Stimulated activated CD8-positive, alpha-beta memory T cell treated with anti-CD3 and anti-CD28 coated beads, Interleukin-7, amount 100 ng/mL, for 4 hours (primary cell): ENCODE measurements at regions not wholly inside any gene's neighbourhood (a gene's known extent, or its start where the extent isn't known, plus 50 kb on each side); places are given as distances from the start of the nearest gene placed in this dataset.

ENCODE experiments used
- DNase-seq, 2 donors: peaks; one replicate each; pipeline ENCODE4 v3.0.0-alpha.2; 2020; ENCODE audit warnings: low read depth in 2 of 2

DNA sequence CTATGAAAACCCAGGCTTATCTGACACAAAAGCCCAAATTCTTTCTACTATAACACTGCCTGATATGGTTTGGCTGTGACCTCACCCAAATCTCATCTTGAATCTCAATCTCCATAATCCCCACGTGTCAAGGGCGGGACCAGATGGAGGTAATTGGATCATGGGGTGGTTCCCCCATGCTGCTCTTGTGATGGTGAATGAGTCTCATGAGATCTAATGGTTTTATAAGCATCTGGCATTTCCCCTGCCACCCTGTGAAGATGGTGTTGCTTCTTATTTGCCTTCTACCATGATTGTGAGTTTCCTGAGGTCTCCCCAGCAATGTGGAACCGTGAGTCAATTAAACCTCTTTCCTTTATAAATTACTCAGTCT, 123.3 kb upstream of the USP24 start:
- no peak for DNase-seq

DNA sequence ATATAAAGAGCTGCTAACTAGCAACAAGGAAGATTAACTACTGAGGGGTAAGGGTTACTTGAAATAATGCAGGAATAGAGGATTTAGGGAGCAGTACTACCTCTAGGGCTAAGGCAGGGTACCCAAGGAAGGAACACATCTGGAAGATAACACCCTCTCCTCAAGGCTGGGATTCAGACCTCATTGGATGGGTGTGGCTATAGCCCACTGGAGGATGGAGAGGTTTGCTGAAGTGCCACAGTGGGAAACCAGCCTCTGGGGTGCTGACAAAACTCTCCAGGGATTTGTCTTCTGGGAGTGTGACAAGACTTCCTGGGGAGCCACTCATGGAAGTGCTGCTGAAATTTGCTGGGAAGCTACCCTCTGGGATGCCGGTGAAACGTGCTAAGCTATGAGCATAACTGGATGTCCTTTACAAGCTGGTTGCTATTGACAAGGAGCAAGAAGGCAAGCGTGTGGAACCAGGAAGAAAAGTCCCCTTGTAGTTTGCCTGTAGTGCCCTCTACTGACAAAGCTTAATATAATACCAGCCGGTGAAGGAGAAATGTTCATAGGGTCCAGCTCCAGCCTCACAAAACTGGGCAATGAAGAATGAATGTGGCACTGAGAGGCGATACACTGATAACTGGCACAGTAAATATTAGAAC, 122.8 kb upstream of the USP24 start:
- no peak for DNase-seq

DNA sequence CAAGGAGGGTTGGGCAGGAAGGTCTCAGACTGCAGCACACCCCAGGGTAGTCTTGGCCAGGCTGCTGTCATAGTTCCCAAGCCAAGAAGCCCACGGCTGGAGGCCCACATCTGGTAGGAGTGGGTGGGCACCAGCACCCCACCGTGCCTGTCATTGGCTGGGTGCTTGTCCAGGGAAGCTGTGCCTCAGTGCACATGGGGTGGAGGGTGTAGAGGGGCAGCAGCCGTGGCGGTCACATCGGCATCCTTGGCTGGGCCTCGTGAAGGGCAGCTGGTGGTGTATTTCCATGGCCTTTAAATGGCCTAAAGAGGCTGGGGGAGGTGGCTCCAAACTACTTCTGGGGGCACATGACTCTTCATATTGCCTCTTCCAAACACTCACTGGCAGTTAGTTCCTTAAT, 119.6 kb upstream of the USP24 start:
- DNase-seq: no peak

DNA sequence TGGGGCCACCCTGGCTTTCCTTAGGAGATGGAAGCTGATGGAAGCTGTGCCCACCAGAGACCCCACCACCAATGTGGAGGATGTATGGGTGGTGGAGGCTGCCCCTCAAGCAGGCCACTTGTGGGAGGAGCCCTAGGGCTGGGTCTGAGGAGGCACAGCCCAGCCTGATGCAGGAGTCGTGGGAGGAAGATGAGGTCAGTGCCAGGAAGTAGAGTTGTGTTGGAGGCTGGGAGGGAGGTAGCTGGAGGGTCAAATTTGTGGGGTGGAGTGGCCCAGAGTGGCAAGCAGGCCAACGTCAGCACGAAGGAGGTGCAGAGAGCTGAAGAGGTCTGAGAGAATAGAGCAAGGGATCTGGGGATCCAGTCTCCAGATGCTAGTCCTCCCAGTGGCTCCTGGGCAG, 119.0 kb upstream of the USP24 start:
- DNase-seq: no peak

DNA sequence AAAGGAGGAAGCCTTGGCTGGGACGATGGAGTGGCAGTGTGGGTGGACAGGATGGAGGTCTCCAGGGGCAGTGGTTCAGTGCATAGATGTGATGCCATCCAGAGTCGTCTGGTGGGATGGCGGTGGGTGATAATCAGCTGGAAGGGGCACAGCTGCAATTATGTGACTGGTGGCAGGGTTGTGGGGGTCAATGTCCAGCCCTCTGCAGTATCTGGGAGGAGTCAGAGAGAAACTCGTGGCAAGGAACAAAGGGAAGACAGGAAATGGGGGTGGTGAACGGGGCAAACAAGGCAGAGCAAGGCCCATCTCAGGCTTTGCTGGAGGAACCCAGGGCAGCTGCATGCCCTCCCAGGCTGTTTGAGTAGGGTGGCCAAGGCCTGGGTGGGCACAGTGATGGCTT, 118.3 kb upstream of the USP24 start:
- no peak for DNase-seq

DNA sequence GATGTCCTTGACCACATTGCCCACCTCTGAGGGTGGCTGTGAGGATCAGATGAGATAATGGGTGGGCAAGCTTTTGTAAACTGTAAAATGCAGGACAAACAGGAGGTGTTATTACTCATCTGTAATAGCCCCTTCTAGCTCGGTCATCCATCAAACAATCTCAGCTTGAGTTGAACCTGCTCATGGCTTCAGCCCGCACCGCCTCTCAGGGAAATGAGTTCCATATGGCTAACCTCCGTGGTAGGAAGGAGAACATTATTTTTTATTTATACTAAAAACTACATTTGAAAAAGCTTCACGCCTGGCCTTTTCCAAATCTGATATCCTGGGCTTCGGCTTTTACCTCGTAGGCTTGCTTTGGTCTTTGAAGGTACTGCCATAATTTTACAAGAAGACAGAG, 116.2 kb upstream of the USP24 start:
- no peak for DNase-seq

DNA sequence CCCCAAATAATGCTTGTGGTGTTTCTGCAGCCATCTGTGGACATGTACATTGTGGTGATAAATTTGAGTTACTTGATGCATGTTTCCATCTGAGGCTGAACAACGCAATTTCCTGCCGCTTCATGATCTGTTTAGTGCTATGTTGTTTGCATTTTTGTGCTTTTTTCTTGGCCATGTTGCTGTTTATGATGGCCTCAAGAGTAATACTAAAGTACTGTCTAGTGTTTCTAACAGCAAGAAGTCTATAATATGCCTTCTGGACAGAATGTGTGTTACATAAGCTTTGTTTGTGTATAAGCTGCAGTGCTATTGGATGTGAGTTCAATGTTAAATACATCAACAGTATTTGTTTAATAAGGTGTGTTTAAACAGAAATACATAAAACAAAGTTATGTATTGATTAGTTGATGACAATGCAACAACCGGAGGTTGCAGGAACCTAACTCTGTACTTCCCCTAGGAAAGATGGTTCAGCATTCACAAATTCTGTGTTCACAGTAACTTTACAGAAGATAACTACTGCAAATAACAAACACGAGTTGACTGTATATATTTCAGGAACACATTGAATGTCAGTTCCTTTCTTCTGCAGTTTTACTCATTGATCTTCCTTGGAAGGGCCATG, 114.8 kb upstream of the USP24 start:
- DNase-seq: no peak

DNA sequence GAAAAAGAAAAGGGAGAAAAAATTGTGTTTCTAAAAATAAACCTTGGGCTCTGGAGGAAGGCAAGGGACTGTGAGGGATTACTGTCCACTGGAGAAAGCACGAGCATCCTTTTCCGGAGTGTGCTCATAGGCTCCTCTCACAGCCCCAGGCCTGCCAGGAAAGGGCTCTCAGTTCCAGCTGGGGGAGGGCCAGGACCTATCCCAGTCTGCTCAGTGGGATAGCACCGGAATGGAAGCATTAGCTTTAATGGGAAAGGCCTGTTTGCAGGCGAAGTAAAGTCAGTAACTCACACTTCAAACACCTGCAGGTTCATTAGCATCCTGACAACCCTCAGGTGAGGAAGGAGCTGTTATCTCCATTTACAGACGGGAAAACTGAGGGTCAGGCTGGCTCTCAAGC, 113.9 kb upstream of the USP24 start:
- DNase-seq: no peak

DNA sequence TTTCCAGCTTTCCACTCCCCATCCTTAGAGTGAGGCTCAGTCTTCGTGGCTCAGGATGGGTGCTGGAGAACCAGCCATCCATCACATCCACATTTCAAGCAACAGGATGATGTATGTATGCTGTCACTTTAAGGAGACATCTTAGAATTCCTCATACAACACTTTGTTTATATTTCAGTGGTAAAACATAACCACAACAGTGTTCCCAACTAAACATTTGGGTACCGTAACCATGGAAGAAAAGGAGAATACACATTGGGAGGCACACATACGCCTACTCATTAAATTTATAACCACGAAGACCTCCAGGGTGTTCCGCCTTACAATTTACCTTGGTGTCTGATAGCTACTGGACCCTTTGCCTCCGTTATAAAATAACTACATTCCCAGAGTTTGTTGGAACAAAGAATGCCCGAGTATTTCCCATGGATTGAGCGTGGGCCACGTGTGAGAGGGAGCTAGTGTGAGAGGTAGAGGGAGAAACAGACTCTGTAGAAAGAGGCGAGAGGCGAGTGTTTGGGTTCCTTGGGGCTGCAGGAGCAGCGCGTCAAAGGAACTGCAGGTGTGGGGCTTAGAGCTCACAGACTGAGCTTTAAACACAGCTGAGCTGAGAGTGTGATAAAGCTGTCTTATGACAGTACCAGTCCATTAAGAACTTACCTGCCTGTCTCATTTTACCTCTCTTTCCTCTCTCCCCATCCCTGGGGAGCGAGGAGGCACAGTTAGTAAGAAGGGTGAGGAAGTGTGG, 111.5 kb upstream of the USP24 start:
- no peak for DNase-seq

DNA sequence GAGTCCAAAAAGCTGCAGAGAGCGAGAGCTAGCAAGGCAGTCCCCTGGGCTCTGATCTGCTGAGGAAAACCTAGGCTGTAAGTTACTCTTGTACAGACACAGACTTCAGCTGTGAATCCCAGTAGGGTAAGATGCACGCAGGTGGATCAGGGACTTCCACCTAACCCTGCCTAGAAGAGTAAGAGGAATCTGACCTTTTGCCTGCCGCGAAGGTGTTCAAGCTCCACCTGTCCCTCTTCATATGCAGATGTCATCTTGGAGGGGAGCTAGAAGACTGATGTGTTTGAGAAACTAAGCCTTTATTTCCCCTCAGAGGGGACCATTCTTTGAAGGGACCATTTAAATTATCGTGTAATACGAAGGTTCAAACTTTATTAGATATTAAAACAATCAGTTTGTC, 108.6 kb upstream of the USP24 start:
- DNase-seq: no peak

DNA sequence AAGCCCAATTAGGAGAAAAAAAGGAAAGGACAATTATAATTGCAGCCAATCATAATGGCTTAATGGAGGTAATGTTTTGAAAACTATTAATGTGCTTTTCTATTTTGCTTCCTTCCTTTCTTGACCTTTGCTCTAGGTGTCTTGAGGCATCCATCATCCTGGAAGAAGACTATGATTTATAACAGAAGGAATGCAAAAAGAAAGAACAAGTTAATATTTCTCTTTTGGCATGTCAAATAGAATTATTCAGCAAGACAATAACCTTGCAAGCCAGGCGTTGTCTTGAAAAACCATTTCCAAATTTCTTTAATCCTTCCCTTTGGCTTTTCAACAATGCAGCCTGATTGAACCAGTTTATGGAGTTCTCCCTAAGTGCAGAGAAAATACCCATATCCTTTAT, 107.7 kb upstream of the USP24 start:
- DNase-seq: no peak

DNA sequence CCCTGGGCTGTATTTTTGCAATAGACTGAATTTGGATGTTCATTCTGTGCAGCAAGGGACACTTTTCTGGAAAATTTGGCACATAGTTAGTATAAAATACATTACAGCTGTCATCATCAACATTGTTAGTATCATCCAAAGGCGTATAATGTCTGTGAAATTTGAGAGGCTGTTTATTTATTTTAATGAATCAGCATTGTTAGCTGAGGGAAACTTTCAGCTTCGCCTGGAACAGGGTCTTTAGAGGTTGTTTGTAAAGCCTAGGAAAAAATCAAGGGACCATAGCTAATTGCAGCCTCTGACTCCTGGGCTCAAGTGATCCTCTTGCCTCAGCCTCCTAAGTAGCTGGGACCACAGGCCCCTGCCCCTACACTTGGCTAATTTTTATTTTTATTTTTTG, 106.8 kb upstream of the USP24 start:
- DNase-seq: no peak

DNA sequence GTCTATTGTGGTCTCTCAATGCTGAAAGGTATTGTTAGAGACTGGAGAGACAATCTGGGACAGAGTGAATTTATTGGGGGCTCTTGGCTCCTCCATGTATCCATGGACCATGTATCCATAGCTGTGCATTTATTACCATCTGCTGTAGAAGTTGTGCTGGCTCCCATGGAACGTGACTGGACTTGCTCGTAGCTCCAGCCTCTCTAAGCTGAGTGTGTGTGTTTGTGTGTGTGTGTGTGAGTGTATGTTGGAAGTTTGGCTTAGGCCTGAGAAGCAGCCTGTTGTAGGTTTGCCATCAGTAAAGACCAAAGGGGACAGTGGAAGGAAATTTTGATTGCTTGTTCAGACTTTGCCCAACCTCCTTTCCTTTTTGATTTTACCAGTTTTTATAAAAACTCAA, 105.7 kb upstream of the USP24 start:
- no peak for DNase-seq

DNA sequence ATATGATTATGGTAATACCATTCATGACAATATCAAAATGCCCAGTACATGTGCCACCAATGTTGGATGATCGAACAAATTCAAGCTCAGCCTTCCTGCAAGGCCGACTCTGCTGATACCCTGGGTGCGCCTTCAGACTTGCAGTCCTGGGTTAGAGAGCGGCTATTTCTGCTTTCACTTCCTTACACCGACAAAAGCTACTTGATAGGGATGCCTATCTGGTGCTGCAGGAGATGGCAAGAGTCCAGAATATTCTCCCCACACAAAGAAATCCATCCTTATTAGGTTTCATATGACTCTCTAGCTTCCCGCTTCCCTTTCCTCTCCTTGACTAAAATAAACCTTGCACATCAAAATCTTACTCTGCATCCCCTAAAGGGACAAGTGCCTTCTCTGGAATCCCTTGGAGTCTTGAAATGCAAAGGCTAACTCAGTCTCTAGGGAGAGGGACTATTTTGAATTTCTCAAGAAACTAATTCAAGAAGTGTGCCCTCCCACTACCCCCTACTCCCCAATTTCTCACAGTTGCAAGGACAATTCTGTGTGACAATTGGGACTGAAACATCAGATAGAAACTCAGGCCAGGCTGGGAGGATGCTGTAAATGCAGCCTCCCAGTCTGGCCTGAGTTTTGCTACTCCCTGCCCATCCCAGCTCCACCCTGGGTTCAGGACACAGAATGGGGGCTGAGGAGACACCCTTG, 103.1 kb upstream of the USP24 start:
- DNase-seq: no peak

DNA sequence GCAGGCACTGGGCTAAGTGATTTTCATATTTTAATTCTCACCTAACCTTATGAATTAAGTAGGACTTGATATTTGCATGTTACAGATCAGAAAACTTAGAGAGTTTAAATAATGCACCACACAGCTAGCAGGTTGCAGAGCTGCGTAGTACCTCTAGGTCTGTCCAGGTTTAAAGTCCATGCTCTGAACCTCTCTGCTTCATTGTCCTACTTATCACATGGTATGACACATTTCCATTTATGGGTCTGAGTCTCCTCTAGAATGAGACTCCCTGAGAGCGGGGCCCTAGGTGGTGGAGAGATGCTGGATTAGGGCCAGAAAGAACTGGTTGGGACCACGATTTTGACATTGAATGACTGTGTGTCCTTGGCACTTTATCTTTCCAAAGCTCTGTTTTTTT, 102.5 kb upstream of the USP24 start:
- DNase-seq: no peak

DNA sequence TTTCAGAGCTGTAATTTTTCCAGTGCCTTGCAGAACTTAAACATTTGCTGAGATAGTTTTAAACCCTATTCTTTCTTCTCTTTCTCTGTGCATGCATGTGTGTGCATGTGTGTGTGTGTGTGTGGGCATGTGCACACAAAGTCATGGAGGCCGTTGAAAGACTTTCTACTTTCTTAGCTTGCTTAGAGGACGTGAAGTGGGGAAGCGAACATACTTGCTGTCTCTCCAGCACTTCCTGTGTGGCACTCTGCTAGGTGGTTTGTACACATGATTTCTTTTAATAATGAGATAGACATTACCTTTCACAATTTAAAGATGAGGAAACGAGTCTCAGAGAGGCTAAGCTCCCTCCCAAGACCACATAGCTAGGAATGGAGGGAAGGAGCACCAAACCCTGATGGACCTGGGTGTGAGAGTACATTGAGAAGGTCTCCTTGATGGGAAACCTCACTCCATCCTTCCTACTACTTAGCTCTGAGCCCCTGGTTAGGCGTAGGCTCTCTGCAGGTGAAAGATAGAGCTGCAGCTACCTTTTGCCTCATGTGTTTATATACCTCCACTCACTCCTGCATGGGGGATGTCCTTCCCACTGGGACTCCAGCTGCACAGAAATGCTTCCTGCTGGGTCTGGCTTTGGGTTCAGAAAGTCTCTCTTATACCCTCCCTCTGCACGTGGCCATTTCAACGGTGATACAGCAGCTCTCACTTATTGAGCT, 101.9 kb upstream of the USP24 start:
- no peak for DNase-seq

DNA sequence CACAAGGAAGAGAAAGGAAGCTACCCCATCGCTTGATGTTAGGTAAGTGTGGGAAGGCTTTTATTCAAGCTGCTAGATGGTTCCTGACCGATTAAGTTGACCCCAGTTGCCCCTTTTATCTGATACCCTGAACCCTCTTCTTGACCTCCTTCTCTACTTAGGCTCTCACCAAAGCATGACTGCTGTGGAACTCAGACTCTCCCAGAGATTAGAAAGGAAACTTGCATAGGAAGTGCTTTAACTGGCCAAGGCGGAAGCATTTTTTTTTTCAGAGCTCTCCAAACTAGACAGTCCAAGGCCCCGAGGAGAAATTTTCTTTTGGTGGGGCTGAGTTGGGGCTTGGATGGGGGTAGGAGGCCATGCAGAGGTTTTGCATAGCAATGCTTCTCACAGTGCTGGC, 101.3 kb upstream of the USP24 start:
- DNase-seq: no peak

DNA sequence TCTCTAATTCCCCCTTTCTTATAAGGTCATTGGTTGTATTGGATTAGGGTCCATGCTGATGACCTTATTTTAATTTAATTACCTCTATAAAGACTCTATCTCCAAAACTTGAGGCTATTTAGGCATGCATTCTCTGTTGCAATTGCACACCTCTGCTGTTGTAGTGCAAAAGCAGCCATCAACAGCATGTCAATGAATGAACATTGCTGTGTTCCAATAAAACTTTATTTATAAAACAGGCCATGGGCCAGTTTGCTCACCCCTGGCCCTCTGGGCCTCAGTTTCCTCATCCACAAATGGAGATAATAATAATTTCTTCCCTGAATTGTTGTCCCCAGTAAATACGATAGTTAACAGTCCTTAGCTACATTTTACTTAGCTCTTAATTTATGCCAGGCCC, 100.4 kb upstream of the USP24 start:
- DNase-seq: no peak

DNA sequence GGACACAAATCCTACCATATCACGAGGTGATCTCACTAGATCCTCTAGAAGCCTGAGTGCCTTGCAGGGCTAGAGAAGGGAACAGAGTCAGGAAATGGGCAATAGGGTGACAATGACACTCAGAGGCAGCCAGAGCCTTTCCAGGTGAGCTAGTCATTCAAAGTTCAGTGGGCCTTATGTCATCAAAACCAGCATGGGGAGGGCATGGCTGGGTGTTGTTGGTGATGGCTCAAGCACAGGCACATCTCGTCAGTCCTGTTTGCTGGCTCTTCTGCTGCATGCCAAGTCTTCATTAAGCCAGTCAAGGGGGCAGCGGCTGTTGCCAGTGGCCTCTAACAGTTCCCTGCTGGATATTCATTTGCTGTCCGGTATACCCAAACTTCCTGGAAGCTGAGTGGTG, 99.6 kb upstream of the USP24 start:
- DNase-seq: no peak

DNA sequence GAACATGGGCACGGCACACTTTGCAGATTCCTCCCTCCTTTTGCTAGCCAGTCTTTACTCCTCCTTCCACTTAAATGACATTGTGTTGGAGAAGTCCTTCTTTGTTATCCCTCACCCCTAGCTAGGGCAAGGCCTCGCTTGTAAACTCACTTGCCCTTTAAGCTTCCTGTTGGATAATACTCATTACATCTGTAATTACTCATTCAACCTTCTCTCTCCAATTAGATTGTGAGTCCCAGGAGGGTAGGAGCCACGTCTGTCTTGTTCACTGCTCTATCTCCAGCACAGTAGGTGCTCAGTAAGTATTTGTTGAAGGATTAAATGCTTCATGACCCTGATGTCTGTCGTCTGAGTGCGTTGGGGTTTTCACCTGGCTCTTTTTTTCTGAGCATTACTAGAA, 98.7 kb upstream of the USP24 start:
- DNase-seq: no peak

DNA sequence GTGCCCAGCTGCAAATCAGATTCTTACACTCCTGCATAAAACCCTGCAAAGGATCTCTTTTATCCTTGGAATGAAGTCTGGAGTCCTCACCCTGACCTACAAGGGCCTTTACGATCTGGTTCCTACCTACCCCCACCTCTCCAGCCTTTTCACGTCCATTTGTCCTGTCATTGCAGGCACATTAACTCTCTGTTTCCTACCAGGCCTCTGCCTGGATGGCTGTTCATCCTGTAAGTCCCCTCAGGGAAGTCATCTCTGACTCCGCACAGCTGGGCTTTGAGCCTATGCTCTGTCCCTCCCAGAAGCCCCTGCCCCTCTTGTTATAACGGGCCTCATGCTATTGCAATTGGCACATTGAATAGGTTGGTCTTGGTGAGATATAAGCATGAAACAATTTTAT, 96.8 kb upstream of the USP24 start:
- no peak for DNase-seq

DNA sequence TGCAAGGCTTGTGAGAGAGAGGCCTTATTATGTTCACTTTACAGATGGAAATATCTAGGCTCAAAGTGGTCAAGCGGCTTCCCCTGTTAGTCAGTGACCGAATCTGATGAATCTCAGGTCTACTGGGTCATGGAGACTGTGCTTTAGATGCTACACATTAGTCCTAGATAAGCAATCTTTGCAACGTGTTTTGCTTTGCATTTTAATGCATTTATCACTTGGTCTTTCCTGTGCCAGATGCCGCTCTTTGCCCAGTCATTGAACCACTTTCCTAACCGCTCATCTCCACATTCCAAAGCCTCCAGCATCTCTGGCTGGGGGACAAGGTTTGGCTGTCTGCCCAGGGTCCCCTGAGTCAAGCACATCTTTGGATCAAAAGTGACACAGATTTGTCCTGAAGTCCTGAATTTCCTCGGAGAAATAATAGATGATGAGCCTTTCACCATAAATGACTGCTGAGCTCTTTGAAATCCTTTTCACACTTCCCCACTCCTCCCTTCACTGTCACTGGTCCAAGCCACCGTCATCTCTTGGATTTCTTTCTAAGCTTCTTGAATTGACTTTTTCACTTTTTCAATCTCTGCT, 96.0 kb upstream of the USP24 start:
- DNase-seq: no peak
